Panc1 (cell line): ENCODE measurements at regions not wholly inside any gene's neighbourhood (a gene's known extent, or its start where the extent isn't known, plus 50 kb on each side); places are given as distances from the start of the nearest gene placed in this dataset.

Experiments
- ATAC-seq: fragments of 200-7000 bp; cut with Tn5 transposase; 2 replicates; pipeline ENCODE4 v1.9.1; 2020; ENCODE audit warnings: mild to moderate bottlenecking, moderate library complexity
- BruUV-seq: library from RNA; stranded (reverse); fragments of 400-500 nt; replicated peaks from 2 replicates; lab custom pipeline; 2021; lab: Mats Ljungman, UMichigan
- CTCF ChIA-PET: fragments of 300-600 bp; sonication (Branson Sonifier 250); formaldehyde crosslinking; loops from one replicate; lab custom pipeline; 2022; ENCODE audit warnings: antibody characterized with exemption; lab: Charles Lee
- POLR2A ChIA-PET: fragments of 300-600 bp; sonication (Branson Sonifier 250); formaldehyde crosslinking; loops from one replicate; lab custom pipeline; 2022; ENCODE audit warnings: antibody characterized with exemption; lab: Charles Lee
- DNase-seq: peaks from one replicate; pipeline ENCODE4 v3.0.0-alpha.2; 2010; ENCODE audit warnings: low read depth, low spot score
- H3K27ac ChIP-seq: 2 replicates; pipeline ENCODE4 v1.5.1; 2011; ENCODE audit warnings: mild to moderate bottlenecking, low read length, inconsistent platforms
- H3K27me3 ChIP-seq: fragments of 200-500 bp; sonication (Bioruptor generic); 2 replicates; pipeline ENCODE4 v1.6.0; 2014; ENCODE audit warnings: low read length, inconsistent platforms; ENCODE audit not compliant: control insufficient read depth, insufficient read depth
- H3K36me3 ChIP-seq: fragments of 200-500 bp; sonication (Bioruptor generic); 2 replicates; pipeline ENCODE4 v1.5.1; 2014; ENCODE audit warnings: inconsistent platforms, mild to moderate bottlenecking, low read length, moderate library complexity; ENCODE audit not compliant: control insufficient read depth, insufficient read depth
- H3K4me1 ChIP-seq: 2 replicates; pipeline ENCODE4 v1.5.1; 2011; ENCODE audit warnings: inconsistent platforms, mild to moderate bottlenecking, low read length, moderate library complexity; ENCODE audit not compliant: control insufficient read depth, insufficient read depth
- H3K4me3 ChIP-seq, 2 experiments: 2 replicates each; pipeline ENCODE4 v1.5.1; 2011 to 2012; ENCODE audit warnings: low read depth in 2 of 2, low read length in 2 of 2, mild to moderate bottlenecking in 2 of 2, inconsistent platforms in 1 of 2, moderate library complexity in 1 of 2
- H3K9me3 ChIP-seq: fragments of 200-500 bp; sonication (Bioruptor generic); 2 replicates; pipeline ENCODE4 v1.5.1; 2014; ENCODE audit warnings: low read depth, mild to moderate bottlenecking, inconsistent platforms, low read length, moderate library complexity; ENCODE audit not compliant: control insufficient read depth, insufficient read depth
- POLR2AphosphoS5 ChIP-seq: IDR thresholded peaks from 2 replicates; pipeline ENCODE4 v1.6.1; 2012; ENCODE audit warnings: mild to moderate bottlenecking, low read depth, low read length, moderate library complexity
- SIN3A ChIP-seq: IDR thresholded peaks from 2 replicates; pipeline ENCODE4 v1.6.1; 2012; ENCODE audit warnings: low read depth, mild to moderate bottlenecking, low read length, moderate library complexity, borderline replicate concordance; ENCODE audit not compliant: insufficient read depth
- TCF7L2 ChIP-seq: IDR thresholded peaks from 2 replicates; pipeline ENCODE4 v1.6.1; 2011; ENCODE audit warnings: mild to moderate bottlenecking, low read depth, low read length, inconsistent platforms
- in situ Hi-C: cut with HindIII; loops from 2 replicates; pipeline ENCODE4 v1.10.0; 2016; ENCODE audit warnings: low sequenced_read_pairs, low pct_unique_long_range_greater_than_20kb
- intact Hi-C: fragments of 100-400 bp; cut with micrococcal nuclease; formaldehyde crosslinking; loops from one replicate; pipeline ENCODE4 v1.10.0; 2022; ENCODE audit not compliant: unreplicated experiment
- TF ChIP-seq, protein P1 (sequence below), 2 experiments: IDR thresholded peaks; 2 replicates each; pipeline ENCODE4 v1.6.1; 2011 to 2012; ENCODE audit warnings: low read depth in 2 of 2, control low read depth in 1 of 2, low read length in 1 of 2, mild to moderate bottlenecking in 1 of 2, moderate library complexity in 1 of 2; ENCODE audit not compliant: insufficient read depth in 1 of 2
- TF ChIP-seq, protein P2 (sequence below): fragments of 450-650 bp; IDR thresholded peaks from 2 replicates; pipeline ENCODE4 v1.5.1; 2017; ENCODE audit warnings: mild to moderate bottlenecking

DNA sequence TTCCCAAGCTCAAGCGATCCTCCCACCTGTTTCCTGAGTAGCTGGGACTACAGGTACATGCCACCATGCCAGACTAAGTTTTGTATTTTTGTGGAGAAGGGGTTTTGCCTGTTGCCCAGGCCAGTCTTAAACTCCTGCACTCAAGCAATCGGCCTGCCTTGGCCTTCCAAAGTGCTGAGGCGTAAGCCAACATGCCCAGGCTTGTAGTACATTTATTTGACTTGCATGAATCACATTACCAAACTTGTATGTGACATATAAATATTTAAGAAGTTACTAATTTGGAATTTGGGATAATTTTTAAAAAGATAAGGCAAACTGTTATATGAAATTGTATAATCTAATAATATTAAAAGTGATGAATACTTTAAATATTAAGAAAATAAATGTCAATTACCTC, 157.6 kb downstream of the MCHR2 start:
- no peak for DNase-seq
- in situ Hi-C loops (no loop called here), intact Hi-C loops (no loop called here)
- TF ChIP-seq, protein P1, sequence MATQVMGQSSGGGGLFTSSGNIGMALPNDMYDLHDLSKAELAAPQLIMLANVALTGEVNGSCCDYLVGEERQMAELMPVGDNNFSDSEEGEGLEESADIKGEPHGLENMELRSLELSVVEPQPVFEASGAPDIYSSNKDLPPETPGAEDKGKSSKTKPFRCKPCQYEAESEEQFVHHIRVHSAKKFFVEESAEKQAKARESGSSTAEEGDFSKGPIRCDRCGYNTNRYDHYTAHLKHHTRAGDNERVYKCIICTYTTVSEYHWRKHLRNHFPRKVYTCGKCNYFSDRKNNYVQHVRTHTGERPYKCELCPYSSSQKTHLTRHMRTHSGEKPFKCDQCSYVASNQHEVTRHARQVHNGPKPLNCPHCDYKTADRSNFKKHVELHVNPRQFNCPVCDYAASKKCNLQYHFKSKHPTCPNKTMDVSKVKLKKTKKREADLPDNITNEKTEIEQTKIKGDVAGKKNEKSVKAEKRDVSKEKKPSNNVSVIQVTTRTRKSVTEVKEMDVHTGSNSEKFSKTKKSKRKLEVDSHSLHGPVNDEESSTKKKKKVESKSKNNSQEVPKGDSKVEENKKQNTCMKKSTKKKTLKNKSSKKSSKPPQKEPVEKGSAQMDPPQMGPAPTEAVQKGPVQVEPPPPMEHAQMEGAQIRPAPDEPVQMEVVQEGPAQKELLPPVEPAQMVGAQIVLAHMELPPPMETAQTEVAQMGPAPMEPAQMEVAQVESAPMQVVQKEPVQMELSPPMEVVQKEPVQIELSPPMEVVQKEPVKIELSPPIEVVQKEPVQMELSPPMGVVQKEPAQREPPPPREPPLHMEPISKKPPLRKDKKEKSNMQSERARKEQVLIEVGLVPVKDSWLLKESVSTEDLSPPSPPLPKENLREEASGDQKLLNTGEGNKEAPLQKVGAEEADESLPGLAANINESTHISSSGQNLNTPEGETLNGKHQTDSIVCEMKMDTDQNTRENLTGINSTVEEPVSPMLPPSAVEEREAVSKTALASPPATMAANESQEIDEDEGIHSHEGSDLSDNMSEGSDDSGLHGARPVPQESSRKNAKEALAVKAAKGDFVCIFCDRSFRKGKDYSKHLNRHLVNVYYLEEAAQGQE (IDR thresholded peaks at IDR 0.05; ENCODE audit: insufficient read depth in 1 of 2, low read depth in 2 of 2, low read length in 1 of 2): no peak
- no peak for TF ChIP-seq SIN3A
- TF ChIP-seq POLR2AphosphoS5: no peak
- TF ChIP-seq, protein P2, sequence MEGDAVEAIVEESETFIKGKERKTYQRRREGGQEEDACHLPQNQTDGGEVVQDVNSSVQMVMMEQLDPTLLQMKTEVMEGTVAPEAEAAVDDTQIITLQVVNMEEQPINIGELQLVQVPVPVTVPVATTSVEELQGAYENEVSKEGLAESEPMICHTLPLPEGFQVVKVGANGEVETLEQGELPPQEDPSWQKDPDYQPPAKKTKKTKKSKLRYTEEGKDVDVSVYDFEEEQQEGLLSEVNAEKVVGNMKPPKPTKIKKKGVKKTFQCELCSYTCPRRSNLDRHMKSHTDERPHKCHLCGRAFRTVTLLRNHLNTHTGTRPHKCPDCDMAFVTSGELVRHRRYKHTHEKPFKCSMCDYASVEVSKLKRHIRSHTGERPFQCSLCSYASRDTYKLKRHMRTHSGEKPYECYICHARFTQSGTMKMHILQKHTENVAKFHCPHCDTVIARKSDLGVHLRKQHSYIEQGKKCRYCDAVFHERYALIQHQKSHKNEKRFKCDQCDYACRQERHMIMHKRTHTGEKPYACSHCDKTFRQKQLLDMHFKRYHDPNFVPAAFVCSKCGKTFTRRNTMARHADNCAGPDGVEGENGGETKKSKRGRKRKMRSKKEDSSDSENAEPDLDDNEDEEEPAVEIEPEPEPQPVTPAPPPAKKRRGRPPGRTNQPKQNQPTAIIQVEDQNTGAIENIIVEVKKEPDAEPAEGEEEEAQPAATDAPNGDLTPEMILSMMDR: no peak
- no peak for TF ChIP-seq TCF7L2
- Histone ChIP-seq H3K36me3 (no peaks in the 10 kb centered on the region), H3K27ac (no peak overlapping the region), H3K4me1 (no peaks in the 10 kb centered on the region), H3K4me3 (no peak overlapping the region), H3K27me3 (peaks cover 3% of the 10 kb centered on the region; the same call in 1 of the 2 replicates), H3K9me3 (no peaks in the 10 kb centered on the region)
- ChIA-PET POLR2A (no interaction called here), CTCF (interaction anchor here (0.6 kb wide), 1 partner anchor 14 kb away, joined by 9 read pairs; no protein-coding TSS in a partner anchor)
- BruUV-seq: no TSS peak
- ATAC-seq: no peak

DNA sequence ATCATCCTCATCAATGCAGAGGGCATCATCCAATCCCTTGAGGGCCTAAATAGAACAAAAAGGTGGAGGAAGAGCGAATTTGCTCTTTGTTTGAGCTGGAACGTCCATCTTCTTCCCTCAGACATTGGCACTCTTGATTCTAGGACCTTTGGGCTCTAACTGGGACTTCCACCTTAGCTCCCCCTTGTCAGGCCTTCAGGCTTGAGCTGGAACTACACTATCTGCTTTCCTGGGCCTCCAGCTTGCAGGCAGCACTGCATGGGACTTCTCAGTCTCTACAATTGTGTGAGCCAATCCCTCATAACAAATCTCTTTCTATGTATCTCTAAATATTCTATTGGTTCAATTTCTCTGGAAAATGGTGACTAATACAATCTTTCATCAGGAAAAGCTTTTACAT, 155.4 kb downstream of the MCHR2 start:
- in situ Hi-C loops: no loop called here
- H3K27ac ChIP-seq: no peak overlapping the region
- ATAC-seq (no peak), DNase-seq (no peak)
- ChIA-PET CTCF (no interaction called here), POLR2A (no interaction called here)
- TF ChIP-seq TCF7L2 (no peak), POLR2AphosphoS5 (no peak), SIN3A (no peak)
- TF ChIP-seq, protein P1 (IDR thresholded peaks at IDR 0.05; ENCODE audit: insufficient read depth in 1 of 2, low read depth in 2 of 2, low read length in 1 of 2): no peak
- TF ChIP-seq, protein P2: no peak
- intact Hi-C loops: no loop called here
- H3K36me3 ChIP-seq: no peaks in the 10 kb centered on the region
- H3K9me3 ChIP-seq: no peaks in the 10 kb centered on the region
- H3K27me3 ChIP-seq: peaks cover 3% of the 10 kb centered on the region; the same call in 1 of the 2 replicates
- no TSS peak for BruUV-seq
- no peak overlapping the region for H3K4me3 ChIP-seq
- no peaks in the 10 kb centered on the region for H3K4me1 ChIP-seq
